ENCODE measurements at regions not wholly inside any gene's neighbourhood (a gene's known extent, or its start where the extent isn't known, plus 50 kb on each side); places are given as distances from the start of the nearest gene placed in this dataset.

- no peak for DNase-seq (ENCODE audit: low spot score)
Measured at GRCh38 chr2:41483982-41484857, 563.6 kb upstream of the PKDCC start.

- no peak for DNase-seq (ENCODE audit: low spot score)
Measured at GRCh38 chr2:41484858-41485234, 563.0 kb upstream of the PKDCC start.

GRCh38 chr2:41486948-41487347 lies 560.9 kb upstream of the PKDCC start:
- no peak for DNase-seq (ENCODE audit: low spot score)

- no peak for DNase-seq (ENCODE audit: low spot score)
Measured at GRCh38 chr2:41488888-41489287, 558.9 kb upstream of the PKDCC start.

- no peak for DNase-seq (ENCODE audit: low spot score)
Measured at GRCh38 chr2:41489638-41490037, 558.2 kb upstream of the PKDCC start.

- DNase-seq (ENCODE audit: low spot score): no peak
Measured at GRCh38 chr2:41495050-41495449, 552.8 kb upstream of the PKDCC start.

GRCh38 chr2:41496908-41497307 lies 550.9 kb upstream of the PKDCC start:
- no peak for DNase-seq (ENCODE audit: low spot score)

GRCh38 chr2:41498781-41499180 lies 549.0 kb upstream of the PKDCC start:
- DNase-seq (ENCODE audit: low spot score): no peak

GRCh38 chr2:41500895-41501294 lies 546.9 kb upstream of the PKDCC start:
- DNase-seq (ENCODE audit: low spot score): no peak

- DNase-seq (ENCODE audit: low spot score): no peak
Measured at GRCh38 chr2:41502752-41503151, 545.1 kb upstream of the PKDCC start.

GRCh38 chr2:41504532-41504931 lies 543.3 kb upstream of the PKDCC start:
- DNase-seq (ENCODE audit: low spot score): no peak

- peak; percentile 7 for DNase-seq (ENCODE audit: low spot score)
Measured at GRCh38 chr2:41510108-41510507, 537.7 kb upstream of the PKDCC start.

GRCh38 chr2:41521211-41521610 lies 526.6 kb upstream of the PKDCC start:
- DNase-seq (ENCODE audit: low spot score): no peak

GRCh38 chr2:41527525-41528323 lies 520.1 kb upstream of the PKDCC start:
- DNase-seq (ENCODE audit: low spot score): no peak

- DNase-seq (ENCODE audit: low spot score): no peak
Measured at GRCh38 chr2:41535575-41535974, 512.2 kb upstream of the PKDCC start.

GRCh38 chr2:41540272-41540998 lies 507.4 kb upstream of the PKDCC start:
- DNase-seq (ENCODE audit: low spot score): no peak

- no peak for DNase-seq (ENCODE audit: low spot score)
Measured at GRCh38 chr2:41543726-41544125, 504.1 kb upstream of the PKDCC start.

- no peak for DNase-seq (ENCODE audit: low spot score)
Measured at GRCh38 chr2:41544709-41545108, 503.1 kb upstream of the PKDCC start.

GRCh38 chr2:41546031-41546430 lies 501.8 kb upstream of the PKDCC start:
- DNase-seq (ENCODE audit: low spot score): no peak

GRCh38 chr2:41568648-41569047 lies 479.2 kb upstream of the PKDCC start:
- DNase-seq (ENCODE audit: low spot score): no peak

GRCh38 chr2:41572154-41572553 lies 475.7 kb upstream of the PKDCC start:
- DNase-seq (ENCODE audit: low spot score): no peak

- DNase-seq (ENCODE audit: low spot score): no peak
Measured at GRCh38 chr2:41576423-41576822, 471.4 kb upstream of the PKDCC start.

- no peak for DNase-seq (ENCODE audit: low spot score)
Measured at GRCh38 chr2:41579806-41580205, 468.0 kb upstream of the PKDCC start.

Measured in kidney capillary endothelial cell (primary cell).